Right lobe of liver (tissue), 6 donors: ENCODE measurements at regions not wholly inside any gene's neighbourhood (a gene's known extent, or its start where the extent isn't known, plus 50 kb on each side); places are given as distances from the start of the nearest gene placed in this dataset.

Experiments
- ATAC-seq, 4 donors: fragments of 200-7000 bp; cut with Tn5 transposase; one replicate each; pipeline ENCODE4 v1.9.1; 2020; ENCODE audit warnings: mild to moderate bottlenecking in 4 of 4, moderate library complexity in 4 of 4
- DNase-seq, 3 donors: peaks; one replicate each; pipeline ENCODE4 v3.0.0-alpha.2; 2020
- H3K27ac ChIP-seq, 3 donors: fragments of 200-600 bp; one replicate each; pipeline ENCODE4 v1.8.0; 2022
- H3K27me3 ChIP-seq, 2 donors: fragments of 200-600 bp; one replicate each; pipeline ENCODE4 v1.8.0; 2022
- H3K36me3 ChIP-seq, 4 donors: fragments of 200-600 bp; sonication (generic) in 1 of 4; one replicate each; pipeline versions ENCODE4 v1.5.1 to v1.8.0; 2017 to 2022; ENCODE audit warnings: control low read depth in 1 of 4
- H3K4me1 ChIP-seq, 4 donors: fragments of 200-600 bp; sonication (generic) in 1 of 4; one replicate each; pipeline versions ENCODE4 v1.5.1 to v1.8.0; 2017 to 2022; ENCODE audit warnings: control low read depth in 1 of 4
- H3K4me3 ChIP-seq, 3 donors: fragments of 200-600 bp; one replicate each; pipeline ENCODE4 v1.8.0; 2022
- H3K9me3 ChIP-seq, 4 donors: fragments of 200-600 bp; sonication (generic) in 1 of 4; one replicate each; pipeline versions ENCODE4 v1.5.1 to v1.8.0; 2017 to 2022; ENCODE audit warnings: control low read depth in 1 of 4
- POLR2A ChIP-seq: fragments of 450-650 bp; IDR thresholded peaks from one replicate; pipeline ENCODE4 v1.6.1; 2017; ENCODE audit warnings: antibody characterized with exemption, mild to moderate bottlenecking
- WGBS: methylation state at CpG from one replicate; pipeline ENCODE4 v1.1.6; 2018; ENCODE audit warnings: low coverage, low lambda C conversion rate; ENCODE audit not compliant: insufficient coverage; ENCODE audit errors: missing lambda C conversion rate; 5-methylcytosine and 5-hydroxymethylcytosine counted together
- intact Hi-C, 2 donors: fragments of 100-400 bp; cut with DNase I; formaldehyde crosslinking; loops; one replicate each; pipeline versions ENCODE4 v1.11.2 to v1.14.1; 2022
- TF ChIP-seq, protein P1 (sequence below), 4 donors: fragments of 200-600 bp in 3 of 4; fragments of 450-650 bp in 1 of 4; IDR thresholded peaks; one replicate each; pipeline versions ENCODE4 v1.5.1 to v1.8.0; 2016 to 2022; ENCODE audit warnings: antibody characterized with exemption in 4 of 4, mild to moderate bottlenecking in 2 of 4
- donor health status: DM: no; HTN: yes; CAD: no.
- donor health status: DM: no; HTN: no; CAD: no.
- donor health status: DM: no; HTN: no; CAD: no.
- donor health status: DM: no; HTN: yes; CAD: no.
- donor health status: DM: no; HTN: yes; CAD: no.

DNA sequence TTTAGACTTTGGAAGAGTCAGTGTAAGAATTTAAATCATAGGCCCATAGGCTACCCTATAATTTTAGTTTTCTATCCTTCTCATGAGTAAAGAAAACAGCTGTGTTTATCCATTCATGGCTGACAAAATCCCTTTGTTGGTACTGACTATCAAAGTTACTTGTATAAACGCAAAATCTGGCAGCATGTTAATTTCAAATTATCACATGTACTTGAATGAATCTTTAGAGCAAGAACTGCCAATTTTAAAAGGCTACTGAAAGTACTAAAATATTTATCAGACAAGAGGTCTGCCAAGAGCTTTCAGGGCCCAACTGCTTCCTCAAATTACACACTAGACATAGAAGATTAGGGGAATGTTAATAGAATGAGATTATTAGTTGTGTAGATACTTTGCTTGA lies 66.6 kb downstream of the MYL12B start:
- intact Hi-C loops = no loop called here
- Histone ChIP-seq H3K27me3 (no peaks in the 10 kb centered on the region), H3K4me3 (no peak overlapping the region), H3K9me3 (no peaks in the 10 kb centered on the region), H3K27ac (no peak overlapping the region), H3K4me1 (no peaks in the 10 kb centered on the region), H3K36me3 (no peaks in the 10 kb centered on the region)
- DNase-seq (no peak), ATAC-seq (no peak)
- 63% methylated on average over 1 of the region's 1 CpG for WGBS
- TF ChIP-seq POLR2A = no peak
- TF ChIP-seq, protein P1, sequence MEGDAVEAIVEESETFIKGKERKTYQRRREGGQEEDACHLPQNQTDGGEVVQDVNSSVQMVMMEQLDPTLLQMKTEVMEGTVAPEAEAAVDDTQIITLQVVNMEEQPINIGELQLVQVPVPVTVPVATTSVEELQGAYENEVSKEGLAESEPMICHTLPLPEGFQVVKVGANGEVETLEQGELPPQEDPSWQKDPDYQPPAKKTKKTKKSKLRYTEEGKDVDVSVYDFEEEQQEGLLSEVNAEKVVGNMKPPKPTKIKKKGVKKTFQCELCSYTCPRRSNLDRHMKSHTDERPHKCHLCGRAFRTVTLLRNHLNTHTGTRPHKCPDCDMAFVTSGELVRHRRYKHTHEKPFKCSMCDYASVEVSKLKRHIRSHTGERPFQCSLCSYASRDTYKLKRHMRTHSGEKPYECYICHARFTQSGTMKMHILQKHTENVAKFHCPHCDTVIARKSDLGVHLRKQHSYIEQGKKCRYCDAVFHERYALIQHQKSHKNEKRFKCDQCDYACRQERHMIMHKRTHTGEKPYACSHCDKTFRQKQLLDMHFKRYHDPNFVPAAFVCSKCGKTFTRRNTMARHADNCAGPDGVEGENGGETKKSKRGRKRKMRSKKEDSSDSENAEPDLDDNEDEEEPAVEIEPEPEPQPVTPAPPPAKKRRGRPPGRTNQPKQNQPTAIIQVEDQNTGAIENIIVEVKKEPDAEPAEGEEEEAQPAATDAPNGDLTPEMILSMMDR (IDR thresholded peaks at IDR 0.05) = no peak

DNA sequence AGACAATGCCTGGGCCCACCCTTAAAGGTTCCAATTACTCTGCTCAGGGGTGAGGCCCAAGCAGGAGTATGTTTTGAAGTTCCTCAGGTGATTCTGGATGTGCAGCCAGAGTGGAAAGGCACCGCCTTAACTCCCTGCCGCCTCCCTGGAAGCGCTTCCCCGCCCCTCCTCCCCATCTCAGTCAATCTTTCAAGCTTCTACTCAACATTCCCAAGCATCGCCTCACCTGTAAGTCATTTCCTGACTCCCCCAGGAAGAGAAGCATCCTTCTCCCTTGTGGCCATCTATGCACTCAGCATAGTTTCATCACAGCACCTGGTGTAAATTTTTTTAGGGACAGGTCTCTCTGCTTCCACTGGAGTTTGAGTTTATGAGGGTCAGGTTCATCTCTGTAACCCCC lies 67.5 kb downstream of the MYL12B start:
- H3K36me3 ChIP-seq = no peaks in the 10 kb centered on the region
- H3K4me1 ChIP-seq = no peaks in the 10 kb centered on the region
- DNase-seq (no peak), ATAC-seq (no peak)
- no peak overlapping the region for H3K4me3 ChIP-seq
- intact Hi-C loops = no loop called here
- WGBS = no CpG with 5 or more reads among the region's 5 CpGs
- H3K27ac ChIP-seq = no peak overlapping the region
- no peak for TF ChIP-seq POLR2A
- H3K9me3 ChIP-seq = no peaks in the 10 kb centered on the region
- no peaks in the 10 kb centered on the region for H3K27me3 ChIP-seq

DNA sequence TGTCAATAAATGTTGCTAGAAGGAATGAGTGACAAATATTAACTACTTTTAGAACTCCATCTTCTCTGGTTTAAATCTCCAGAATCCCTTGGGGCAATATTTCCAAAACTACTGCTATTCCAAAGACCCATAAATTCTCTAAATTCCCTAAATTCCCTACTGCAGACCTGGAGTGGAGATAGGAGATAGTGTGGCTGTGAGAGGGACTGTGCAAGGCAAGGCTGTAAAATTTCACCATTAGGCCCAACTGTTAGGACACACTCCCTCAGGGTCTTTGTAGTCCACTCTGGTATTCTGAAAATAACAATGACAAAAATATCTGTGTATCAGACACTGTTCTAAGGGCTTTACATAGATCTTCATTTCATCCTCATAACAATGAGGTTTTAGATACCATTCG lies 67.9 kb downstream of the MYL12B start:
- 71% methylated on average over 1 of the region's 1 CpG for WGBS
- Histone ChIP-seq H3K27me3 (no peaks in the 10 kb centered on the region), H3K4me3 (no peak overlapping the region), H3K36me3 (no peaks in the 10 kb centered on the region), H3K9me3 (no peaks in the 10 kb centered on the region), H3K27ac (no peak overlapping the region), H3K4me1 (no peaks in the 10 kb centered on the region)
- TF ChIP-seq POLR2A = no peak
- TF ChIP-seq, protein P1 (IDR thresholded peaks at IDR 0.05) = no peak
- DNase-seq = no peak
- intact Hi-C loops = no loop called here
- no peak for ATAC-seq

DNA sequence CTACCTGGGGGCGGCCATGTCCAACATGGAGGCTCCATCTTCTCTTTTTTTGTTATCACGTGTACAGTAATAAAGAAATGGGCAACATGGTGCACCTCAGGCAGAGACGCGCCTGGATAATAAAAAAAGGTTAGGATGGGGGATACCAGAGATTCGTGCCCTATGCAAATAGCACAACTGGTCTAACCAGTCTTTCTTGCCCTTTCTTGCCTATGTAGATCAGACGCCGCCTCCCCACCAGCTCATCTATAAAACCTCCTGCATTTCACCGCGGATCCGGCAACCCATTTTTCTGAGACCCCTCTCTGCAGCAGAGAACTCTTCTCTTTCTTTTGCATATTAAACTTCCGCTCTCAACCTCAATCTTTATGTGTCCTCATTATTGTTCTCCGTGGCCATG lies 68.7 kb downstream of the MYL12B start:
- no peak for TF ChIP-seq POLR2A
- TF ChIP-seq, protein P1 (IDR thresholded peaks at IDR 0.05) = no peak
- no peak for DNase-seq
- Histone ChIP-seq H3K9me3 (no peaks in the 10 kb centered on the region), H3K4me1 (no peaks in the 10 kb centered on the region), H3K4me3 (no peak overlapping the region), H3K27ac (no peak overlapping the region), H3K27me3 (no peaks in the 10 kb centered on the region), H3K36me3 (no peaks in the 10 kb centered on the region)
- WGBS = 71% methylated on average over 9 of the region's 12 CpGs
- intact Hi-C loops = no loop called here
- no peak for ATAC-seq

DNA sequence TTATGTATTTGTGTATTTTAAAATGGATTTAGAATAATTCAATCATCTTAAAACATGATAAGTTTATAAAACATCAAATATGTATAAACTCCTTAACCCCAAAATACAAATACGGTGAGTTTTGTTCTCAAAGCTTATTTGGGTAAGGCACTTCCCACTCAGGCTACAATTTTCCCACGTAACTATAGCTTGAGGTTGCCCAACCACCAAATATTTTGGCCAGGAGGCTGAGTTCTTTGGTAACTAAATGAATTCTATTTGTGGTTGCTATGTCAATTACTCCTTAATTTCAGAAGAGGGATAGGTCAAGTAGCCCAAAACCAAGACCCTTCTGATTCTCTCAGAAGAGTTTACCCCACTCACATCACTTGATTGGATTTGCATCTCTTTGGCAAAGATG lies 70.4 kb downstream of the MYL12B start:
- DNase-seq = no peak
- TF ChIP-seq, protein P1 (IDR thresholded peaks at IDR 0.05) = no peak
- TF ChIP-seq POLR2A = no peak
- no peaks in the 10 kb centered on the region for H3K4me1 ChIP-seq
- no peak overlapping the region for H3K4me3 ChIP-seq
- intact Hi-C loops = no loop called here
- H3K27me3 ChIP-seq = no peaks in the 10 kb centered on the region
- no peak for ATAC-seq
- H3K27ac ChIP-seq = no peak overlapping the region
- 78% methylated on average over 2 of the region's 2 CpGs for WGBS
- no peaks in the 10 kb centered on the region for H3K36me3 ChIP-seq
- H3K9me3 ChIP-seq = no peaks in the 10 kb centered on the region
